NCI-H526 treated with DMSO at 0.1 percent for 48 hours (cell line): ENCODE measurements at regions not wholly inside any gene's neighbourhood (a gene's known extent, or its start where the extent isn't known, plus 50 kb on each side); places are given as distances from the start of the nearest gene placed in this dataset.

Source experiments
- DNase-seq: peaks from one replicate; lab custom pipeline; 2025; lab: John Stamatoyannopoulos, UW

DNA sequence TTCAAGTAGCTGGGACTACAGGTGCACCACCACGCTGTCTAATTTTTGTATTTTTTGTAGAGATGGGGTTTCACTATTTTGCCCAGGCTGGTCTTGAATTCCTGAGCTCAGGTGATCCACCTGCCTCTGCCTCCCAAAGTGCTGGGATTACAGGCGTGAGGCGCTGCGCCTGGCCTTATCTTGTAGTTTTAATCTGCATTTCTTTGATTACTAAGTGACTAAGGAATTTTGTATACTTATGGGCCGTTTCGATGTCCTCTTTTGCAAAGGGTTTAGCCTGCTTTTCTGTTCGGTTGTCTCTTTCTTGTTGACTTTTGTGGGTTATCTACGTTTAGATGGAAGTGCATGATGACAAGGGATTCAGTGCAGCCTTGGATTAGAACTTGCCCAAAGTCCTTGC is 500.6 kb downstream of the QKI start:
- DNase-seq: no peak

- no peak for DNase-seq
Observed at GRCh38 chr6:163913045-163913444, 498.5 kb downstream of the QKI start.

GRCh38 chr6:163906006-163906710 is 491.6 kb downstream of the QKI start:
- no peak for DNase-seq

DNA sequence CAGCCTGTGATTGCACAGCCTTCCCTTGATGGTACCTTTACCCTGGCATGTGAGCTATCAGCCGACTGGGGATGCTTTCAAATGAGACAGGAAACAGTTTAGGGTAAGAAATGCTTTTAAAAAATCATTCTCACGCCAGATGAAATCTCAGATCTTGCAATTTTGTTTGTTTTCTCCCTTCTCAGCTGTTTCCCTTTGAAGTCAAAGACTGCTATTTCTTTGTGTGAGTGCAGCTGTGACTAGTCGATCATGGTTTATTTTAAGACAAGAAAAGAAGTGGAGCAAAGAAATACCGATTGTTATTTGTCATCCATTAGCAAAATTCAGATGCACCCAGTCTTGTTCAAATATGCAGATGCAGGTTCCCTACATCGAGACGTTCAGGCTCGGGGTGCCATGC is 489.7 kb downstream of the QKI start:
- DNase-seq: no peak

DNA sequence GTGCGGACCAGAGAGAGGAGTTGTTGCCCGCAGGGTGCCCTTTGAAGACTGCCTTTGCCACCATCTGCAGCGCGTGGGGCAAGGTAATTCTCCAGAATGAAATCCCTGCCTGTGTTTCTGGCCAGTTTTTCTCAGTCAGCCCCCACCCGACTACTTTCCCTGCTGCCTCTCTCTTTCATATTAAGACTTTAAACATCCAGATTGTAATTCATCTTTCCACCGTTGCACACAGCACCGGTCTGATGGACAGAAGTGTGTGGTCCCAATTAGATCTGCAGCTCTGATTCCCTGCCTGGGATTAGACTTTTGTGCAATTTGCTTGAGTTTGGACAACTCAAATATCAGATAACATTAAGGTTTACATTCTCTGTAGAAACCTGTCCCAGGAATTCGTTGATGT is 489.0 kb downstream of the QKI start:
- DNase-seq: no peak

DNA sequence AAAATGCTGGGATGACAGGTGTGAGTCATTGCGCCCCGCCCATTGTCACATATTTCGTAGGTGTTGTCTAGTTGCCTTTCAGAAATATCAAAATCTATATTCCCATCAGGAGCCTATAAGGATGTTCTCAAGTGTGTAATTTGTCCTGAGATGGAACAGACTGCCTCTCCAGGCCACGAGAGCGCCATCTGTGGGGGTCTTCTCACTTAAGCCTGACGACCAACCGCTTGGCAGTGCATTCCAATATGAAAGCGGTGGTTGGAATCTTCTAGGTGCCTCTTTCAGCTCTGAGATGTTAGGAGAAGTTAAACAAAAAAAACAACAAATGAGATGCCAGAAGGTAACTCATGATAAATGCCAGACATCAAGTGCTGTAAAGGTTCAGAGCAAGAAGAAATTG is 488.5 kb downstream of the QKI start:
- no peak for DNase-seq

- DNase-seq: no peak
Observed at GRCh38 chr6:163901681-163902080, 487.2 kb downstream of the QKI start.

- DNase-seq: no peak
Observed at GRCh38 chr6:163900570-163900969, 486.1 kb downstream of the QKI start.

GRCh38 chr6:163897669-163898068 is 483.2 kb downstream of the QKI start:
- no peak for DNase-seq

DNA sequence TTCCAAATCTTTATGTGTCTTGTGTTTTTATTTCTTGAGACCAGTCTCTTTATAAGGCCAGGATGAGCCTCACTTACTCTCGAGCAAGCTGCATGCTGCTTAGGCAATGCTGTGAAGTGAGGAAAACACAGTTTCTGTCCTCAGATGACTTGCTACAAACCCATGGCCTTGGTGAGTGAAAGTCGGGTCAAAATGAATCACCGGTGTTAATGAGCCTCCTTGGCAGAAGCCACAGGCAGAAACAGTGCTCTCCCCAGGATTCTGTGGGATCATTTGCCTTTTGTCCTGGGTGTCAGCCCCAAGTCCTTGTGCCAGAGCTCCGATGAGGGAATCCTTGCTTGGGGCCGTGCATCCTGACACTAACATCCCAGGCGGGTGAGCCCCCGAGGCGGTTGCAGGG is 482.5 kb downstream of the QKI start:
- no peak for DNase-seq

- no peak for DNase-seq
Observed at GRCh38 chr6:163895162-163895561, 480.6 kb downstream of the QKI start.

DNA sequence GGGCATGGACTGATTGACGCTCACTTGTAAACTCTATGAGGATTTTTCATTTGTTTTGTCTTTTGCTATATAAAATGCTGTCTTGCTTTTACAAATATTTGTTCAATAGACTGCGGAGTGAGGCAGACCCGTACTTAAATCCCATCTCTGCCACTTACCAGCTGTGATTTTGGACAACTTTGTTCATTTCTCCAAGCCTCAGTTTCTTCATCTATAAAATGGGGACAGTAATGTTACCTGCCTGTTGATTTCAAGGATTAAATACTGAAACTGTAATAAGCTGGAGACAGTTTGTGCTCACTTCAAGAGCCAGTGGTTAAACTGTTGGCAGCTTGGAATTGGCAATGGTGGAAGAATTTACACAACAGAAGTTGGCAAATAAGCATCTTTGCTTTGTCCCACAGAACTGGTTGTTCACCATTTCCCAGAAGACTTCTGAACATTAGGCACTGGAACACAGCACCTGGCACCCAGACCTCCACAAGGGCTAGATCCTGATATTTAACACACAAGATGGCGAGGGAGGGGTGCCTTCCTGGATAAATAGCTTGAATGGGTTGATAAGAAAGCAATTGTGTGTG is 479.2 kb downstream of the QKI start:
- DNase-seq: no peak

DNA sequence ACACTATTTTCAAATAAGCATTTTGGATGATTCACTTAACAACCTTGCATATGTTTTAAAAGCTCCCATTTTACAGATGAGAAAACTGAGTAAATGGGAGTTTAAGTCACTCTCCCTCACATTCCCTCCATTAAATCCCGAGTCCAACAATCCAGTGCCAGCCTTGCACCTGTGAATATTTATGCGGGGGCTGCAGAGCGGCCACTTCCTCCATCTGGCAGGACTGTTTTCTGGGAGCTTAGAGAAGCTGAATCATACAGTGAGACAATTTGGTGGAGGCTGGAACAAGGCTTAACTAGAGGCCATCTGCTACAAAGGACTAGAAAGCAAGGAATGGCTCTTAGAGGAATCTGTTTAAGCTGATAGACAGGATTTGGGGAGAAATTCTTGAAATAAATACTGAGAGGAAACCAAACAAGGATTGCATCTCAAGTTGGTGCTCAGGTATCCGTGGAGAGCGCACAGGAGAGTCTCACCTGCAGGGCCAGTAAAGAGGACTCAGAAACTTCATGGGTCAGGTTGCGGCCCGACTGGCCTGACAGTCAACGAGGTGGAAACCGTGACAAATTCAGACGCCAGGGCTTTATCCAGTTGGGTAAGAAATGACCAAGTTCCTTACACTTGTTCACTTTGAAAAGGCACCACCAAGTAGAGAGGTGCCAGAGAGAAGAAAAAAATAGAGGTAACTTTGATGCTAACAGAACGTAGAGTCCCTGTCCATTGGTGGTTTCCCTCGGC is 478.5 kb downstream of the QKI start:
- DNase-seq: no peak

- no peak for DNase-seq
Observed at GRCh38 chr6:163889904-163890514, 475.5 kb downstream of the QKI start.

- no peak for DNase-seq
Observed at GRCh38 chr6:163888030-163888819, 473.7 kb downstream of the QKI start.

DNA sequence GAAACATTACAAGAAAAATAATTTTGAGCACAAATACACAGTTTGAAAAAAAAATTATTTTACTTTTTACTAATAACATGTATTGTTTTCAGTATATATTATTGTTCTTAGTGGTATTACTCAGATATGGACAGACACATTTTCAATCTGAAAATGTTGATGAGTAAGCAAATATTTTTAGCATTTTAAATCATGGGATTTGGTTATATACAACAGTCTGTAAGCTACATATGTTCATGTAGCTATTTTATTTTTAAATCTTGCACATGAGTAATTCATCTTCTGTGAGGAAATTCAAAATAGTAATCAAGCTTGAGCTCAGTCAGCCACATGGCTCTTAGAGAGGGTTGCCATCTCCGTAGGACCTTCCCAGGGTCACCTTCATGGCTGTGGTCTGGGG is 471.9 kb downstream of the QKI start:
- no peak for DNase-seq

- DNase-seq: no peak
Observed at GRCh38 chr6:163883984-163884383, 469.5 kb downstream of the QKI start.

DNA sequence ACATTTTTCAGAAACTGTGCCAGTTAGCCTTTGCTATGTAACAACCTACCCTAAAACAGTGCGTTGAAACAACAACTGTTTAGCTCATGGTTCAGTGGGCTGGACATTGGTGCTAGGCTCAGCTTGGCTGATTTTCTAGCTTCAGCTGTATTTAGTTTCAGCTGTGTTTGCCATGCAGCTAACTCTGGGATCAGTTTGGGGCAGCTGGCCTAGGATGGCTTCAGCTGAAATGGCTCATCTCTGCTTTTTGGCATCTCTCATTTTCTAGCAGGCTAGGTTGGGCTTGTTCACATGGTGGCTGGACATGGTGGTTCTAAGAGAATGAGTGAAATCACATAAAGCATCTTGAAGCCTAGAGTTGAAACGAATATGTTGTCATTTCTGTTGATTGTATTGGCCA is 464.2 kb downstream of the QKI start:
- DNase-seq: no peak

- DNase-seq: no peak
Observed at GRCh38 chr6:163877877-163878639, 463.5 kb downstream of the QKI start.

DNA sequence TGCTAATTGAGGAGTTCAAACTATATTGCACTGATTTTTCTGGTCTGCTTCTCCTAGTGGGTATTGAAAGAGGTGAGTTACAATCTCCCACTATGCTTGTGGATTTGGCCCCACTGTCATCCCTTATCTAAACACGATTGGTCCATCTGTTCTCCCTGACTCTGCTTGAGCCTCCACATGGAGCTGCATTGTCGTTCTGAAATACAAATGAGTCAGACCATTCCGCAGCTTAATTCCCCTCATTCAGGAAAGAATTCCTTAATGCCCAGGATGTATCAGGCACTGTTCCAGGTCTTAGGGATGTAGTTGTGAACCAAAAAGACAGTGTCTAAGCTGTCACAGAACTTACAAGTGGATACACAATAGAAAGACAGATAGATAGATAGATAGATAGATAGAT is 461.9 kb downstream of the QKI start:
- no peak for DNase-seq

- DNase-seq: no peak
Observed at GRCh38 chr6:163874784-163875183, 460.3 kb downstream of the QKI start.
